Lung microvascular endothelial cell (primary cell): ENCODE measurements at regions not wholly inside any gene's neighbourhood (a gene's known extent, or its start where the extent isn't known, plus 50 kb on each side); places are given as distances from the start of the nearest gene placed in this dataset.

ENCODE experiments used
- DNase-seq, 2 donors: peaks; one replicate each; pipeline versions ENCODE4 v3.0.0 to v3.0.0-alpha.2; 2010; ENCODE audit warnings: low read depth in 2 of 2

DNA sequence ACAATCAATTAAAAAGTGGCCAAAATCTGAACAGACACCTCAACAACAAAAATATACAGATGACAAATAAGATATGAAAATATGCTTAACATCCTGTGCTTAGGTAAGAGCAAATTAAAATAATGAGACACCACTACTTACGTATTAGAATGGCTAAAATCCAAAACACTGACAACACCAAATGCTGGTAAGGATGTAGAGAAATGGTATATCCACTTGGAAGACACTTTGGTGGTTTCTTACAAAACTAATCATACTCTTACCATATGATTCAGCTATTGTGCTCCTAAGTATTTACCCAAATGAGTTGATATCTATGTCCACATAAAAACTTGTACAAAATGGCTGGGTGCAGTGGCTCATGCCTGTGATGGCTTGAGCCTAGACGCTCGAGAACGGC lies 51.7 kb upstream of the ZNF599 start:
- DNase-seq = no peak
